Neural cell (in vitro differentiated cells): ENCODE measurements at regions not wholly inside any gene's neighbourhood (a gene's known extent, or its start where the extent isn't known, plus 50 kb on each side); places are given as distances from the start of the nearest gene placed in this dataset.

ENCODE experiments used
- H2AFZ ChIP-seq: fragments of 200-600, 300-800 bp; sonication (generic), shearing (Covaris generic); 2 replicates; pipeline ENCODE4 v1.6.0; 2014; ENCODE audit warnings: low read depth, mild to moderate bottlenecking, antibody characterized with exemption, low read length, moderate library complexity
- H3F3A ChIP-seq: fragments of 200-600 bp; shearing (Covaris generic); 2 replicates; pipeline ENCODE4 v1.6.1; 2016; ENCODE audit warnings: mild to moderate bottlenecking, moderate library complexity, mixed read lengths, antibody characterized with exemption, low read length; ENCODE audit not compliant: insufficient read depth, poor library complexity, severe bottlenecking
- H3K27ac ChIP-seq: fragments of 200-600, 300-800 bp; sonication (generic), shearing (Covaris generic); 2 replicates; pipeline ENCODE4 v1.5.1; 2014; ENCODE audit warnings: mild to moderate bottlenecking, low read length, moderate library complexity
- H3K27me3 ChIP-seq: fragments of 300-800, 200-600 bp; sonication (generic), shearing (Covaris generic); 2 replicates; pipeline ENCODE4 v1.6.0; 2014; ENCODE audit warnings: mild to moderate bottlenecking, low read depth, low read length, moderate library complexity; ENCODE audit not compliant: insufficient read depth
- H3K36me3 ChIP-seq: fragments of 300-800, 200-600 bp; sonication (generic), shearing (Covaris generic); 2 replicates; pipeline ENCODE4 v1.5.1; 2014; ENCODE audit warnings: mild to moderate bottlenecking, antibody characterized with exemption, low read length, moderate library complexity; ENCODE audit not compliant: insufficient read depth
- H3K4me2 ChIP-seq: fragments of 300-800, 200-600 bp; sonication (generic), shearing (Covaris generic); 2 replicates; pipeline ENCODE4 v1.6.0; 2014; ENCODE audit warnings: mild to moderate bottlenecking, low read length
- H3K4me3 ChIP-seq: fragments of 300-800, 200-600 bp; sonication (generic), shearing (Covaris generic); 2 replicates; pipeline ENCODE4 v1.5.1; 2014; ENCODE audit warnings: mild to moderate bottlenecking, low read length, moderate library complexity
- H3K79me2 ChIP-seq: fragments of 200-600 bp; shearing (Covaris generic); replicated peaks from 2 replicates; pipeline ENCODE4 v1.6.0; 2014; ENCODE audit warnings: mild to moderate bottlenecking, low read length, moderate library complexity; ENCODE audit not compliant: insufficient read depth
- H3K9ac ChIP-seq: fragments of 300-800, 200-600 bp; sonication (generic), shearing (Covaris generic); 2 replicates; pipeline ENCODE4 v1.6.1; 2016; ENCODE audit warnings: mild to moderate bottlenecking, low read length, mixed read lengths
- H3K9me2 ChIP-seq: fragments of 200-600 bp; shearing (Covaris generic); 2 replicates; pipeline ENCODE4 v1.6.1; 2016; ENCODE audit warnings: mild to moderate bottlenecking, low read length, mixed read lengths; ENCODE audit not compliant: insufficient read depth
- H3K9me3 ChIP-seq: fragments of 200-600, 300-800 bp; sonication (generic), shearing (Covaris generic); 2 replicates; pipeline ENCODE4 v1.6.1; 2016; ENCODE audit warnings: mild to moderate bottlenecking, mixed run types, low read length, moderate library complexity, mixed read lengths
- H4K20me1 ChIP-seq: fragments of 200-600 bp; shearing (Covaris generic); 2 replicates; pipeline ENCODE4 v1.6.1; 2016; ENCODE audit warnings: mild to moderate bottlenecking, mixed run types; ENCODE audit not compliant: insufficient read depth
- EP300 ChIP-seq: fragments of 450-650 bp; conservative IDR thresholded peaks from 2 replicates; pipeline ENCODE4 v1.6.1; 2014; ENCODE audit warnings: antibody characterized with exemption, mild to moderate bottlenecking, moderate library complexity; ENCODE audit not compliant: poor library complexity, severe bottlenecking
- EZH2 ChIP-seq: fragments of 200-600, 300-800 bp; shearing (Covaris generic), sonication (generic); IDR thresholded peaks from 2 replicates; pipeline ENCODE4 v1.6.1; 2014; ENCODE audit warnings: antibody characterized with exemption, low read length, borderline replicate concordance, mild to moderate bottlenecking; ENCODE audit not compliant: insufficient read depth, poor library complexity, severe bottlenecking
- MXI1 ChIP-seq: fragments of 450-650 bp; conservative IDR thresholded peaks from 2 replicates; pipeline ENCODE4 v1.6.1; 2014; ENCODE audit warnings: antibody characterized with exemption, mild to moderate bottlenecking; ENCODE audit not compliant: poor library complexity, severe bottlenecking
- POLR2AphosphoS5 ChIP-seq: IDR thresholded peaks from 2 replicates; pipeline ENCODE4 v1.6.1; 2012
- RAD21 ChIP-seq: fragments of 450-650 bp; conservative IDR thresholded peaks from 2 replicates; pipeline ENCODE4 v1.6.1; 2014; ENCODE audit warnings: antibody characterized with exemption, mild to moderate bottlenecking, moderate library complexity
- SMC3 ChIP-seq: fragments of 450-650 bp; conservative IDR thresholded peaks from 2 replicates; pipeline ENCODE4 v1.6.1; 2014; ENCODE audit warnings: antibody characterized with exemption, mild to moderate bottlenecking, moderate library complexity; ENCODE audit not compliant: poor library complexity
- TAF1 ChIP-seq: IDR thresholded peaks from 2 replicates; pipeline ENCODE4 v1.6.1; 2012; ENCODE audit warnings: low read depth
- TF ChIP-seq, protein P1 (sequence below): IDR thresholded peaks from 2 replicates; pipeline ENCODE4 v1.6.1; 2012; ENCODE audit warnings: borderline replicate concordance
- TF ChIP-seq, protein P2 (sequence below): fragments of 450-650 bp; IDR thresholded peaks from 2 replicates; pipeline ENCODE4 v1.5.1; 2014; ENCODE audit warnings: antibody characterized with exemption, mild to moderate bottlenecking, moderate library complexity; ENCODE audit not compliant: poor library complexity, severe bottlenecking

DNA sequence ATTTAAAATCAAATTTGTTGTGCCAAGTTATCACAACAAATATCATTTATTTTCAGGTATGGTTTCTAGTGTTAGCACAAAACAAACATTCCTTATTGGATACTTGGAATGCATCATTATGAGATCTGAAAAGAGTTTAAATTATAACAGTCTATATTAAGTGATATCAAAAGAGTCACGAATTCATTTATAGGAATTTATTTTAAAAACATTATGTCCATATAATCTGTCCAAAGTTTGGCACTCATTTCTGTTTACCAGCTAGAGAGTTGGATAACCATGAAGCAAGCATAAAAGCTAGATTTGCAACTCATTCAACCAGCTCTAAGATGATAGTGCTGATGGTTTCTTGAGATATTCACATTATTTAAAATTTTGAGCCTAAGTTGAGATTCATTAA lies 453.2 kb downstream of the DOK5 start:
- Histone ChIP-seq H3K36me3 (no peaks in the 10 kb centered on the region), H3F3A (no peaks in the 10 kb centered on the region), H3K9ac (no peak overlapping the region), H3K79me2 (no peaks in the 10 kb centered on the region), H3K9me3 (no peaks in the 10 kb centered on the region), H3K4me3 (no peak overlapping the region), H3K9me2 (no peaks in the 10 kb centered on the region), H3K4me2 (no peak overlapping the region), H4K20me1 (no peaks in the 10 kb centered on the region), H2AFZ (no peak overlapping the region), H3K27ac (no peak overlapping the region), H3K27me3 (no peaks in the 10 kb centered on the region)
- TF ChIP-seq MXI1 (no peak), POLR2AphosphoS5 (no peak), EZH2 (no peak), EP300 (no peak)
- TF ChIP-seq, protein P1, sequence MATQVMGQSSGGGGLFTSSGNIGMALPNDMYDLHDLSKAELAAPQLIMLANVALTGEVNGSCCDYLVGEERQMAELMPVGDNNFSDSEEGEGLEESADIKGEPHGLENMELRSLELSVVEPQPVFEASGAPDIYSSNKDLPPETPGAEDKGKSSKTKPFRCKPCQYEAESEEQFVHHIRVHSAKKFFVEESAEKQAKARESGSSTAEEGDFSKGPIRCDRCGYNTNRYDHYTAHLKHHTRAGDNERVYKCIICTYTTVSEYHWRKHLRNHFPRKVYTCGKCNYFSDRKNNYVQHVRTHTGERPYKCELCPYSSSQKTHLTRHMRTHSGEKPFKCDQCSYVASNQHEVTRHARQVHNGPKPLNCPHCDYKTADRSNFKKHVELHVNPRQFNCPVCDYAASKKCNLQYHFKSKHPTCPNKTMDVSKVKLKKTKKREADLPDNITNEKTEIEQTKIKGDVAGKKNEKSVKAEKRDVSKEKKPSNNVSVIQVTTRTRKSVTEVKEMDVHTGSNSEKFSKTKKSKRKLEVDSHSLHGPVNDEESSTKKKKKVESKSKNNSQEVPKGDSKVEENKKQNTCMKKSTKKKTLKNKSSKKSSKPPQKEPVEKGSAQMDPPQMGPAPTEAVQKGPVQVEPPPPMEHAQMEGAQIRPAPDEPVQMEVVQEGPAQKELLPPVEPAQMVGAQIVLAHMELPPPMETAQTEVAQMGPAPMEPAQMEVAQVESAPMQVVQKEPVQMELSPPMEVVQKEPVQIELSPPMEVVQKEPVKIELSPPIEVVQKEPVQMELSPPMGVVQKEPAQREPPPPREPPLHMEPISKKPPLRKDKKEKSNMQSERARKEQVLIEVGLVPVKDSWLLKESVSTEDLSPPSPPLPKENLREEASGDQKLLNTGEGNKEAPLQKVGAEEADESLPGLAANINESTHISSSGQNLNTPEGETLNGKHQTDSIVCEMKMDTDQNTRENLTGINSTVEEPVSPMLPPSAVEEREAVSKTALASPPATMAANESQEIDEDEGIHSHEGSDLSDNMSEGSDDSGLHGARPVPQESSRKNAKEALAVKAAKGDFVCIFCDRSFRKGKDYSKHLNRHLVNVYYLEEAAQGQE = no peak
- TF ChIP-seq, protein P2, sequence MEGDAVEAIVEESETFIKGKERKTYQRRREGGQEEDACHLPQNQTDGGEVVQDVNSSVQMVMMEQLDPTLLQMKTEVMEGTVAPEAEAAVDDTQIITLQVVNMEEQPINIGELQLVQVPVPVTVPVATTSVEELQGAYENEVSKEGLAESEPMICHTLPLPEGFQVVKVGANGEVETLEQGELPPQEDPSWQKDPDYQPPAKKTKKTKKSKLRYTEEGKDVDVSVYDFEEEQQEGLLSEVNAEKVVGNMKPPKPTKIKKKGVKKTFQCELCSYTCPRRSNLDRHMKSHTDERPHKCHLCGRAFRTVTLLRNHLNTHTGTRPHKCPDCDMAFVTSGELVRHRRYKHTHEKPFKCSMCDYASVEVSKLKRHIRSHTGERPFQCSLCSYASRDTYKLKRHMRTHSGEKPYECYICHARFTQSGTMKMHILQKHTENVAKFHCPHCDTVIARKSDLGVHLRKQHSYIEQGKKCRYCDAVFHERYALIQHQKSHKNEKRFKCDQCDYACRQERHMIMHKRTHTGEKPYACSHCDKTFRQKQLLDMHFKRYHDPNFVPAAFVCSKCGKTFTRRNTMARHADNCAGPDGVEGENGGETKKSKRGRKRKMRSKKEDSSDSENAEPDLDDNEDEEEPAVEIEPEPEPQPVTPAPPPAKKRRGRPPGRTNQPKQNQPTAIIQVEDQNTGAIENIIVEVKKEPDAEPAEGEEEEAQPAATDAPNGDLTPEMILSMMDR = no peak

DNA sequence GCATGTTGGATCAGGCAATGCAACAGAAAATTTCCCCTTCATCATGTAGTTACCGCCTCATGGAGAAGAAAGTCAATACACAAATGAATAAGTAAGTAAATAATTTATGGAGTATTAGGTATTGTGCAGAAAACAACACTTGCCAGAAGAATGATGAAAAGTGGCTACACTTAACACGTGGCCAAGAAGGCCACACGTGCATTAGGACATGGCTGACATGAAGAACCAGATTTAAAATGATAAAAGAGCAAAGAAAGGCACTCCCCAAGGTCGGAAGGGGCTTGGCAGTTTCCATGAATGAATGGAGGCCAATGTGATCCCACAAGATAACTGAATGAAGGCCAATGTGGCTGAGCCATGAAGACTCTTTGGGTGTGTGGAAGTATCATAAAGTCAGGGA lies 447.2 kb downstream of the DOK5 start:
- H2AFZ ChIP-seq = no peak overlapping the region
- H3F3A ChIP-seq = no peaks in the 10 kb centered on the region
- no peak overlapping the region for H3K9ac ChIP-seq
- H3K27ac ChIP-seq = no peak overlapping the region
- H3K36me3 ChIP-seq = no peaks in the 10 kb centered on the region
- H3K9me2 ChIP-seq = no peaks in the 10 kb centered on the region
- no peaks in the 10 kb centered on the region for H3K9me3 ChIP-seq
- no peak for TF ChIP-seq TAF1
- TF ChIP-seq, protein P2 = no peak
- TF ChIP-seq SMC3 = no peak
- no peak for TF ChIP-seq EZH2
- TF ChIP-seq, protein P1 = no peak
- no peak for TF ChIP-seq EP300
- TF ChIP-seq MXI1 = no peak
- TF ChIP-seq RAD21 = no peak
- TF ChIP-seq POLR2AphosphoS5 = no peak
- no peaks in the 10 kb centered on the region for H3K27me3 ChIP-seq
- no peak overlapping the region for H3K4me2 ChIP-seq
- H4K20me1 ChIP-seq = no peaks in the 10 kb centered on the region
- H3K79me2 ChIP-seq = no peaks in the 10 kb centered on the region
- H3K4me3 ChIP-seq = no peak overlapping the region
